CD4-positive, alpha-beta T cell treated with Interleukin-12 subunit alpha and Interleukin-12 subunit beta, for 1 hour (primary cell): ENCODE measurements at regions not wholly inside any gene's neighbourhood (a gene's known extent, or its start where the extent isn't known, plus 50 kb on each side); places are given as distances from the start of the nearest gene placed in this dataset.

Experiments
- DNase-seq: peaks from one replicate; pipeline ENCODE4 v3.0.0-alpha.2; 2020

DNA sequence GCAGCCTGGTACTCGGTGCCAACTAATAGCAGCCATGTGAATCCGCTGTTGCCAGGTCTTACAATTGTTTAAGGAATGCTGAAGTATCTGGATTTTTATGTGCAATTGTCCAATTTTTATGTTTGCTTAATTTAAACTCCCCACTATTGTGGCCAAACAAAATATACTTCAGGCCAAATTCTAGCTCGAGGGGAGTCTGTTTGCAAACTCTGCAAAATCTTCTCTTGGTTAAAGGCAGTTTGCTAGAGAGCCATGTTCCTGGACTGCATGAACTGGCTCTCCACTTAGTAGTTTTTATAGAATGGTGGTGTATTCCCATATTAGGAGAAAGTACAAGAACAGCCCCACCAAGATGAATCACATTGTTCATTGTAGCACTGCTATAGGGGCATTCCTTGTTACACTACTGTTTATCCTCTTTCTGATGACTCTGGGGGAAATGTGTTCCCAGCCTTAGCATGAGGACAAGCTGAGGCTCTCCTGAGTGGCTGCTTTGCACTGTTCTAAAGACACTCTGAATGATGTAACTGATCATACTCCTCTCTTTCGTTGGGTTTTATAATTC, 178.0 kb upstream of the GLI3 start:
- DNase-seq, result no peak

DNA sequence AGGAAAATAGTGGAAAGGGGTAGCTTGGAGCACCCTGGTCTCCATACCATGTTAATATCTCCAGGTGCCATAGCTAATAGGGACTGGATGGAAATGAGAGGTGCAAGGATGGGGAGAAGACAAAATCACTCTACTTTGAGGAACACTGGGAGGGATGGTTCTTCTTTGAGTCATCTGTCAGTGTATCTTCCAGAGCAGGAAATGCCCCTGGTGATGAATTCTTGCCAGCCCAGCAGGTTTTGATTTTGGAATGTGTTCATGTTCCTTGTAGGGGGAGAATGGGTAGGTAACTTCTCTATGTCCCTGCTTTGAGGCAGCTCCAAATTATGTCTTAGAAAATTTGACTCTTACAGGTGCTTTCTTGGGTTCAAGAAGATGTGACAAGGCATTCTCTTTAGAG, 177.0 kb upstream of the GLI3 start:
- no peak for DNase-seq

DNA sequence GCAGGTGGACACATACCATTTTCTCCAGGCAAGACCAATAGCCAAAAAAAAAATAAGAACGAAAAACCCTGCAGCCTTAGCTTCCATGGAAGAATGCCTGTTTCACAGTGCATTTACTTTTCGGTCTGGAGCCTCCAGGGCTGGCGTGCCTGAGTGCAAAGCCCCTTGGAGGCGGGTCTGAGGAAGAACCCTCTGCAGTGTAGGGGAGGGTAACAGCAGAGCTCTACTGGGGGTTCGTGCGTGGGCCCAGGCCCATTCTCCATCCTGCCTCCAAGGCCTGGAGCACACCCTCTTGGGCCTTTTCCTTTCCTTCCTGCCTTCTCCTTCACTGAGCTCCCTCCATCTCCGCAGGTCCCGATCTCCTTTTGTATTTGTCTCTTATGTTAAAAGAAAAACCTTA, 172.3 kb upstream of the GLI3 start:
- DNase-seq, result no peak

DNA sequence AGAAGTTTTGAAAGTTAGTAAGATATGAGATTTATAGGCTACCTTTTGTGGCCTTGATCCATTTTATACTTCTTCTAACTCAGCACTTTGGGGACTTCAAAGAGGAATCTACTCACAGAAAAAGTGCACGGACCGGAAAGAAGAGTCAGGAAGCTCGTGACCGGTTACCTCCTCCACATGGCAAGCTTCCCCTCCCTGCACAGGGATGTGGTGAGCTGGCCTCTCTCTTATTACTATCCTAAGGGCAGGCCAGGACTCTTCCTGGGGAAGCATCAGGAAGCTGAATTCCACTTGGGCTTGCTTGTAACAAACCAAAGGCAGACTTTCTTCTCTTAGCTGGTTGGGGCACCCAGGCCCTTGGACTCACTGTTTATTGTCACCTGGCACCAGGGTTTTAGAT, 170.8 kb upstream of the GLI3 start:
- no peak for DNase-seq

DNA sequence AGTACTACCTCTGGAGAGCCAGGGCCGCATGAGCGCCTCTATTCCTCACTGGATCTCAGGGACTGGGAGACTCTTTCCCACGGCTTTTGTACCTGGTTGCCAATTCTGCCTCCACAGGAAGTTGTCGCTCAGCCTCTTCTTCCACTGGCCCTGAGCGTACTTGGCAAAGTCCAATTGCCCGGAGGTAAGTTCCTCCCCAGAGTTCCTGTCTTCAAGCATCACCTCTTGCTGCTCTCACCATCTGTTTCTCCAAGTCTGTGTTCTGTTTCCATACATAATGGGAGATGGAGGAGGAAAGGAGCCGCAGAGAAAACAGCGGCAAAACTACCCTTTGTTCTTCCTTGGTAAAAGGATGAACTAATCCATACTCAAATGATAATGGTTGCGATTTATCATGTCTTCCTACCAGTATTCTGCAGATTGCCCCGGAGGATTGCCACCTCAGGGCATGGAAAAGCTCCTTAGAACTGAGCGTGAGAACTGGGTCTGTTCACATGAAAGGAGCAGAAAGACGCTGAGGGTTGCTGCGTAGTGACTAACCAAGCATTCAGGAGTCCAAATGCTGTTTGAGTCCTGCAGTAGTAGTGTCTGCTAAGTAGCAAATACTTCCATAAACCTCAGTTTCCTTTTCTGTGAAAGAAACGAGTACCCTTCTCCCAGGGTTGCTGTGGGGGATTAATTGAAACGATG, 170.2 kb upstream of the GLI3 start:
- no peak for DNase-seq

DNA sequence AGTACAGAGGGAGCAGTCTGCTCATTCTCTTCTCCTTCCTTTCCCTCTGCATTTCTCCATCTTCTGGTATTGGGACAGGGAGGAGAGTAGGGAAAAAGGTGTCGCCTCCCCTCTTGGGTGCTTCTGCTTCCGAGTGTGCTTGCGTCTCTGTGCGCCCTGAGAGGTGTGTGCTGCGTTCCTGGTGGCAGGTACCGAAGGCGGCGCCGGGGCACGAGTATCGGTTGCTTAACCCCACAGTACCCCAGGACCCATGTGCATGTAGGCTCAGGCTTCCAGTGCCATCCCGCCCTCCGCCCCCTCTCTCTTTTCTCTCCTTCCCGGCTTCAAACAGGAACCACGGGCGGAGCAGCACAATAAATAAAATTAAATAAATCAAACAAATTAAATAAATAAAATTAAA, 169.3 kb upstream of the GLI3 start:
- DNase-seq, result no peak

DNA sequence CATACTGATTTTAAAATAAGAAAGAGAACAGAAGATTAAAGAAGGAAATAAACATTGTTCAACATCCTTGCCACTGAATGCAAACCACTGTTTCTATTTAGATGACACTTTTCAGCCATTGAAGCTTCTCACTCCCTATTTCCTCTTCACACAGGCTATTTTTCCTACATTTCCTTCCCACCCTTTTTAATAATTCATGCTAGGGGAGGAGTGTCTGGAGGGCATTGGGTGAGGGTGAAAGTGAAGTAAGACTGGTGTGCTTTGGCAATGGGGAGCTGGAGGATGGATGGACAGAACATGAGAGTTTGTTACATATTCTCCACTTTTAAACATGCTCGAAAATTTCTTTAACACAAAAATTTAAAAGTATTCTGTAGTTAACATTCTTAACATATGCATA, 168.8 kb upstream of the GLI3 start:
- no peak for DNase-seq

DNA sequence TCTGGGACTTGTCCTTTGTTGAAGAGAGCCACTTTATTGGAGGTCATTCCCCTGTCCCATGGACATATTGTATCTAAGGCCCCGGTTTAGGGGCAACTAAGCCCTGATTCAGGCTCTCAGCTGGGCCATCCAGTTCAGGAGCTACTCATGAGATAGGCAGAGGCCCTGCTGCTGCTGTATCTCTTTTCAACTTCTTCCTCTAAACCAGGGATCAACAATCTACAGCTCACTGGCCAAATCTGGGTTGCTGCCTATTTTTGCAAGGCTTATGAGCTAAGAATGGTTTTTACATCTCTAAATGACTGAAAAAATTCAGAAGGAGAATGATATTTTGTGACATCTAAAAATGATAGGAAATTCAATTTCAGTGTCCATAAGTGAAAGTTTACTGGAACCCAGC, 166.8 kb upstream of the GLI3 start:
- DNase-seq, result no peak

DNA sequence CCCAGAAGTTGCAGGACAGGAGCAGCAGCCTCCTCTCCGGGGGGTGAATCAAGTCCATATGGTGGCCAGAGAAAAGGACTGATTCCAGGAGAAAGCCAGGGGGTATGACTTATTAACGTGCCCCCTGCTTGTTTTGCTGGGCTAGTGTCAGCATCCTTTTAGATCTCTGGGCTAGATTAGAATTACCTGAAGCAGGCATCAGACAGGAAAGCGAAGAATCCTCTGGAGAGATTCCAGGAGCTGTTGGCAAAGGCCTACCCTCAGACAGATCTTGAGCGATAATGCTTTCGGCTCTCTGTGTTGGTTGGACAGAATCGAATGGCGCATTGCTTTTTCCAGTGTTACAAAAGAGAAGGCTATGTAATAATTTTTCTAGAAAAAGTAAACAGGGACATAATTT, 164.0 kb upstream of the GLI3 start:
- DNase-seq, result no peak

DNA sequence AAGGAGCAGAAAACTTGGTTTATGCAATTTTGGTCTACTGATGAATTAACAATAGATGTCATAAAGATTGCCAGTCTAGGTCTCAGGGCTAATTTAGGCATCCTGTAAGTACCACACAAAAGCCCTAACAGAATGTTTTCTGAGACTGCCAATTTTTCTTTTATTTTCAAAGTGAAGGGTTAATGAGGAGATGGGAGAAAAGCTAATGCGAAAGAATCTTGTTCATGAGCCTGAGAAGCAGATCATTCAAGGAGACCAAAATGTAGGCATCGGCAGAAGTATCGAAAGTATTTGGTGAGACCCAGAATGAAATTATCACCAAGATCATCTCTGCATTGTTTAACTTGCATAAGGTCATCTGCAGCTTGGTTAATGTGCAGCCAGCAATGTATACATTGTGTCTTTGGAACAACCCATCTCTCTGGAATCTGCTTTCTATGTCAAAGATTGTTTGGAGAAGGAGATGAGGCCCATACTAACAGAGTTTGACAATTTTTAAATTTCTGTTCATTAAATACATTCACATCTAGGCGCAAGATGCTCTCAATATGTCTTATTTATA, 163.3 kb upstream of the GLI3 start:
- no peak for DNase-seq

DNA sequence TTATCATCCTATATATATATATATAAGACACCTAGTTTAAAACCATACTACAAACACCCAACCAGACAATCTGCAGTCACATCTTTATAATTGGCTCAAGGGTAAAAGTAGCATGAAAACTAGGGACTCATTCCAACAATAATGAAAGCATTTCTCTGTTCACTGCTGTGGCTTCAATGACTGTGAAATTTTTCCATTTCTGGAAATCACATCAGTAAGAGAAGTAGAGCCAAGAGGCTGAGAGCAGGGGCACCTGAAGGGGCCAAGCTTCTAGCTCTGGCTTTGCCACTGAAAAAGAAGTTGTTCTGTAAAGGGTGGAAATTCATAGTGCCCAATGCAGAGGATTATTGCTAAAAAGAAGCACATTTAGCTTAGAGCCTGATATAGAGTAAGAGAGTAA, 158.6 kb upstream of the GLI3 start:
- DNase-seq, result no peak

DNA sequence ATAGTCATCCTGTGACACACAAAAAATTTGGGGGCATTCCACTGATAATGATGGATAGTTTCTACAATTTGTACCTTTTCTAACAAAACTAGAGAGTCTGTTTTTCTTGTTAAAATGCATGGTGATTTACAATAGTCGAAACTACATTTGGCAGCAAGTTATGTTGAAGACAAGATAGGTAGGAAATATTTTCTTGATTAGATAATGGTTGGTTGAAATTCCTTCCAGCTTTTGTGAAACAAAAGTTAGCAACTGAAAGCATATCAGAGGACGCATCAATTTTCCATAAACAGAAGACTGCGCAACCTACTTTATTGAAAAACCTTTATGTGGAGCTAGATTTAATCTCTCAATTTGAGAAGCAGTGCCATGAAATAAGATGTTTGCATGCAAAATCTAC, 155.8 kb upstream of the GLI3 start:
- DNase-seq, result no peak

DNA sequence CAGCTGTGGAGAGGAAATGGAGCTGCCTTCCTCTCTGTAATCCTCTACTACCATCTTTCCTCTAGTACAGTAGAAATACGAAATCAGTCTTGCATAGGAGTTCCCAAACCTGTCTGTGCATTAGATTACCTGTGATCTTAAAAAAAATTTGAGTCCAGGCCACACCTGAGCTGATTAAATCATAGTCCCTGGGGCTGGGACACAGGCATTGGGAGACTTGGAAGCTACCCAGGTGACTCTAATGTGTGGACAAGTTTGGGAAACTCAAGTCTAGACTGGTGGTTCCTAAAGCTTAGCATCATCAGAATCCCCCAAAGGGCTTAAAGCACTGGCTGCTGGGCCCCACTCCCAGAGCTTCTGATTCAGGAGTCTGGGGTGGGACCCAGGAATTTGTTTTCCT, 152.7 kb upstream of the GLI3 start:
- no peak for DNase-seq

DNA sequence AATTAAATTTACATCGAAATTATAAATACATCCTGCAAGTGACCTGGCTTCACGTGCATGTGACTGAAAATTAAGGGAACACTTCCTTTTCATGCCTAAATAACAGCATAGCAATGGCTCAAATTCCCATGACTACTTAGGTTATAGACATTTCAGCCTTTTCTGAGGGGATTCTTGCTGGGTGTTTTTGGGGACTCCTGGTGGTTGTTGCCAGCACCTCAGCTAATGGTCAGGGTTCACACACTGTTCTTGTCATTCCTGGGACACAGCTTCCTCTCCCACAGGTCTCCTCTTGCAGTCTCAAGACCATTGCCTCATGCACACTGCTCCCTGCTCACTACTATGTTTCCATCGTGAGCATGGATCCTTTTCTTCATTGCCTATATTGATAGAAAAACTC, 148.9 kb upstream of the GLI3 start:
- no peak for DNase-seq

DNA sequence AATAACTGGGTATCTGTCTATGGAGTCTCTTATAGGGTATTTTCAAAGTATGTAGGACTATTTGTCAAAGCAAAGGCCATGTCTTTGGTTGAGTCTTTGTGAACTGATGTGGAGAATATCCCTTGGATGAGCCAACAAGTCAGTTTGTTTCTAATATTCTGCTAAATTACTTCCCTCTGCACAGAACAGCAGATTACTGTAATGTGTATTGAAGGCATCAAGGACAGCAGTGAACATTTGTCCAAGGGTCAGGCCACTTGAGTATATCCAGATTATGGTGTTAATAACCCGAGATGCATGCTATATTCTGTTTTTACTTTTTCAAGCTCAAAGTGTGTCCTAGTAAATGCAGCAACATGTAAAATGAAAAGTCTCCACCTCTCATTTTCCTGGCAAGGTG, 144.2 kb upstream of the GLI3 start:
- no peak for DNase-seq

DNA sequence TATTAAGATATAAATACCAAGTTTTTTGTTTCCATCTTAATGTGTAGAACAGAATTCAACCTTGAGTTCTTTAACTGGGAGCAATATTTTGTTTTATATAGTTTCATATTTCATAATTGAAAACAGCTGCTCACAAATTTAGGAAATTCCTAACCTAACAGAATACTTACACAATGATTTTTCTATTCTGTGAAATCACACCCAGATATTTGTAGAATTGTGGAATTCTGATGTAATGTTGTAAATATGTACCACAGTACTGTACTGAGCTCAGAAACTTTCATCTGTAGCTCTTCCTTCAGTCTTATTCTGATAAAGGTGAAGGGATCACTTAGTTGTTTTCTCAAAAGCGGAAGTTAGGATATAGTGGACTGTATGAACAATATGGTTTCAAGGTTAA, 143.4 kb upstream of the GLI3 start:
- no peak for DNase-seq

DNA sequence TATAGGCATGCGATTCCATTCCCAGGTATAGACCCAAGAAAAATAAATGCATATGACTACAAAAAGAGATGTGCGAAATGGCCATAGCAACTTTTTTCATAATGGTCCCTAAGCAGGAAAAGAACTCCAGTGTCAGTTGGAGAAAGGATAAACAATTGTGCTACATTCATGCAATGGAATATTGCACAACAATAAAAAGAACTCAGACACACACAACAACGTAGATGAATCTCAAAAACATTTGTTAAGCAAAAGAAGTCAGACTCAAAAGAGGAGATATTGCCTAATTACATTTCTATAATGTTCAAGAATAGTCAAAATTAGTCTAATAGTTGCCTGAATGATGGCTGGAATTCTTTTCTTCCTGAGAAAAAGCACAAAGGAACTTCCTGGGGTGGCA, 141.1 kb upstream of the GLI3 start:
- no peak for DNase-seq

DNA sequence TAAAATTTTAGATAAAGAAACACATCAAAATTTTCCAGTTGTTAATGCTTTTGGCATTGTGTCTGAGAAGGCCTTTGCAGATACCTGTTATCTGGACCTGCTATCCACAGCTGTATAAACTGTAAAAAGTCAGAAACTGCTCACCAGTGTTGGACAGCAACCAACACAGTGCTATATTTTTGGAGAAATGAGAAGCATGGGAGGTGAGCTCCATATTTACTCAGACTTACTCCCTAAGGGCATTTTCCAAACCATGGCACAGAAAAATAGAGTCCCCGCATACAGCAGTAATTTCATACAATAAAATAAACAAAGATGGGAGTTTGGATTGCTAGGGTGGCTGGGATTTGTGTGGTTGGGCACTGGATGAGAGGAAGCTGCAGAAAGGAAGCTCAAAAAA, 136.3 kb upstream of the GLI3 start:
- no peak for DNase-seq

DNA sequence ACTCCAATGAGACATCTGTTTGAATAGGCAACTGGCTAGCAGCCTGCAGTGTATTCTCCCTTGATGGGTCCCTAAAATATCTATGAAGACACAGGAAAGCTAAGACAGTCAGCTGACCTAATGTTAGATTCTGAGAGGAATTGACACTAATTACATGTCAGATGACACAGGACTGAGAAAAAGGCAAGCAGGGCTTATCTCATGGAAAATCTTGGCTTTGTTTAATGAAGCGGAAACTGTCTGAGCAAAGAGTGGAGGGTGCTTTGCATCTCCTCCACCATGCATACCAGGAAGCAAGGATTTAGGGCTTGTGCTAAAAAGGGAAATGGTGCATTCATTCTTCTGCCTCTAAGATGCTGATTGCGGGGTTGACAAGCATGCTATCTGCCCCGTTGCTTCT, 135.5 kb upstream of the GLI3 start:
- DNase-seq, result no peak

DNA sequence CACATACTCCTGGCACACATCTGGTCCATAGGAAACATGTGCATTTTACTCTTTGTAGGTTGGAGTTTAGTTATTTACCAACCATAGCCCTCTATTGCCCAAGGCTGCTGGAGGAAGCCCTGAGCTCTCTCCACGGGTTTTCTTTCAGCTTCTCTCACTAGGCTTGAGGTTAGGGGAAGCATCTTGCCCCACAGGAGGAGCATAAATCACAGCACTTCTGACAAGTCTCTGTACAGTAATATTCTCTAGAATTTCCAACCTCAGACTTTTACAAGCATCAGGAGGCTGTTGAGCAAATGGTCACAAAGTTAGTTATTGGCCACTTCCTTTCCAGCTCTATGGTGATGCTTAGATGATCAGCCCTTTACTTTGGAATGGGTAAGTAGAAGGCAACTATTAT, 122.9 kb upstream of the GLI3 start:
- DNase-seq, result no peak

DNA sequence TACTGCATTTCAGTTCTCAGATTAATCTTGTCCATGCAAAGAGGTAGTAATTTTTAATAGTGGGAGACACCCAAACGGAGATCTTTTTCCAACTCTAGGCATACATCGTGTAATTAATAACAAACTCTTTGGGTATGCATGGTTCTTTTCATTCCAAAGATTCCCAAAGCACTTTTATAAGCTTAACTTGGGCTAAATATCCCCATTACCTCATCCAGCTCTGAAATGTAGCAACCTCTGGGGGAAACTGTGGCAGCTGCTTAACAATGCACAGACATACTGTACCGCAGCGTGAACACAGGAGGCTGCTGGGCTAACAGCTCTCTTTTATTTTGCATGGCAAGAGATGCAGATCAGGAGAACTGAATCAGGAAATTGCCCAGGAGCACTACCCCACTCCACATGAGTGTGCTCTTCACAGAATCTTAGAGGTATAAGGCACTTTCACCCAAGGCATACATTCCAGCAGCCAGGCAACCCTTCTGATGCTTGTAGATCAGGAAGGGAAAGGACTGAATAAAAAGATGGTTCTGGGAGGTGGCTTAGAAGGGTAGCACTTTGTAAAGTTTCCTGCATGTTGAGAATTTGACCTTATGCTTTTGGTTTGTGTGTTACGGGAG, 114.4 kb upstream of the GLI3 start:
- no peak for DNase-seq

DNA sequence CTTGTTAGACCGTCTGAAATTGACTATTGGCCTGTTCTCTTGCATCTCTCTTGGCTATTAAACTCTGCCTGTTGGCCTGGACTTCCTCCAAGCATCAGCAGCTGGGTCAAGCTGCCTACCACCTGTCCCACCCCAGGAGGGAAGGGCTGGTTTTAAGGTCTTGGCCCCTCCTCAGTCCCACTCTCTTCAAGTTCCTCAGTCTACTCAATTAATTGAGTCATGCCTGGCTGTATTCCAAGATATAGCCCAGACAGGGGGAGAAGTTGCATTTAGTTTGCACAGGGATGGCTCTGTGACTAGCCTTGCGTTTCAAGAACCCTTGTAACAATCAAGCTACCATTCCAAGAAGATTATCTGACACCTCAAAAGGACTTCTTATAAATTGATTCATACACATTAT, 113.8 kb upstream of the GLI3 start:
- no peak for DNase-seq

DNA sequence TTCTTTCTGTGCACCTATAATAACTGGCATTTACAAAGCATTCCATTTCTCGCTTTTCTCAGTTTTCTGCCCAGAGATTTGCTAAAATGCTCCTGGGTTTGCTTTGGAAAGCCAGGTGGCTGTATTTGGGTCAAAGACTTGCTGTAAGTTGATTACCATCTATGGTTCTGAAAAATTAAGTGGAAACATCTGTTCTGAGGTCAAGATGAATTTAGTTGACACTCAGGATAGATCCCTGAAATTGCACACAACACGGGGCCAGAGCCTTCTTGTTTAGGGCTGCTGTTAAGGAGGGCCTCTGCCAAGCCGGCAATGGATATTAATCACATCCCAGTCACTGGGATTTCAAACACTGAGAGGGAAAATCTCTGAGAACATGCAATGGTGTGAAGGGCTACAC, 111.6 kb upstream of the GLI3 start:
- DNase-seq, result no peak

DNA sequence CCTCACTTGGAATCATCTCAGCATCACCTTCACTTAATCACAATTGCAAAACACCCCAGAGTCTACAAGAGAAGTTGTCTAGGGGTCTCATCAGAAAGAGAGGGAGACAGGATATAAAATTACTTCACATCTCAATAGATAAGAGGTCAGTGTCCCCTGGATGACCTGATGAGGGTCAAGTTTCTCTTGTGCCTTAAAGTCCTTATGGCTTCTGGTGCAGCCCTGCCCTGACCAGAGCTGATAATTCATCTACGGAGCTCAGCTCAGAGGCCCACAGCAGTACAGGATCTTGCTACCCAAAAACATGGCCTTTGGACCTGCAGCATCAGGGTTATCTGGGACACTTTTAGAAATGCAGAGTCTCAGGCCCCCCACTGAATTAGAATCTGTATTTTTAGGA, 111.1 kb upstream of the GLI3 start:
- DNase-seq, result no peak

DNA sequence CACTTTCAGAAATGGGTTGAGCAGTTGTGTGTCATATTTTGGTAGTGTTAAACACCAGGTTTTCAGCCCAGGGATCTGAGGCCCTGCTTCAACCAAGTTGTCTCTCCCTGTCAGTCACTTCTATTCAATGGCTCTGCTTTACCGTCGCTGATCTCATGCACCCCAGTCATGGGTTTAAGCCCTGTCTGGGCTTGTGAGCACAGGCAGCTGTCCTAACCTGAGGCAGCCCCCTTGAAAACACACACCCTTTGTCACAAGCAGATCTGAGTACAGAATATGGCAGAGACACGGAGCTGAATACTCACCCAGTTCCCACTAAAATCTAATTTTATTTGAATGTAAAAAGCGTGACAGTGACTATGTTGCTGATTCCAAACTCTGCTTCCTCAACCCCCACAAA, 110.6 kb upstream of the GLI3 start:
- DNase-seq, result no peak
